ENCODE measurements at regions not wholly inside any gene's neighbourhood (a gene's known extent, or its start where the extent isn't known, plus 50 kb on each side); places are given as distances from the start of the nearest gene placed in this dataset.
"Not testable (repeated sequence)": the region's sequence is repeated elsewhere in the genome, so short reads cannot be mapped to it uniquely, and the experiment has no call there.

DNA sequence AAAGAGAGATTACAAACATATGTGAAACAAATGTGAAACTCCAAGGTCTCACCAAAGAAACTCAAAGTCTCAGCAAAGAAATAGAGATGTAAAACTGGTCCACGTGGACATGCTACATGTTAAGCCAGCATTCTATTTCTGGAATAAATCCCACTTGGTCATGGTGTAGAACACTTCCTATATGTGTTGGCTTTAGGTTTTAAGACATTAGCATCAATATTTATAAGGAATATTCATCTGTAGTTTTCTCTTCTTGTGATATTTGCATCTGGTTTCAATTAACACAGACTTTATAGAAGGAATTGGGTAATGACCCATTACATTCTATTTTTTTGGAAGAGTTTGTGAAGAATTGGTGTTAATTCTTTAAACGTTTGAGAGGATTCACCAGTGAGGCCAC is 133.1 kb downstream of the COPS8 start:
- no peak for DNase-seq

DNA sequence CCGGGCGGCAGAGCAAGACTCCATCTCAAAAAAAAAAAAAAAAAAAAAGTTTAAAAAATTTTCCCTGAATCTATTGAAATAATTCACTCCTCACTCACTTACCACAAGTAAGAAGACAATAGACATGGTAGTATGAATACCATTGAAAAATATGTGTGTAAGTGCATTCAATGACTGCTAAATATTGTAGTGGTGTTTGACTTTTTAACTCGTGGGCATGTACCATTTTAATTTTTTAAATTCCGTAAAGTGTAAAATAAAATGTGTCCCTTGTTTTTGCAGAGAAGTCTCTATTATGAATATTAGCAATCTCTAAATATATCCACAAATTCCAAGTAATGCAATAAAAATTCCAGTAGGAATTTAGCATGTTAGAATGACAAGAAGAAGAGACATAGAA is 134.1 kb downstream of the COPS8 start:
- DNase-seq = no peak

DNA sequence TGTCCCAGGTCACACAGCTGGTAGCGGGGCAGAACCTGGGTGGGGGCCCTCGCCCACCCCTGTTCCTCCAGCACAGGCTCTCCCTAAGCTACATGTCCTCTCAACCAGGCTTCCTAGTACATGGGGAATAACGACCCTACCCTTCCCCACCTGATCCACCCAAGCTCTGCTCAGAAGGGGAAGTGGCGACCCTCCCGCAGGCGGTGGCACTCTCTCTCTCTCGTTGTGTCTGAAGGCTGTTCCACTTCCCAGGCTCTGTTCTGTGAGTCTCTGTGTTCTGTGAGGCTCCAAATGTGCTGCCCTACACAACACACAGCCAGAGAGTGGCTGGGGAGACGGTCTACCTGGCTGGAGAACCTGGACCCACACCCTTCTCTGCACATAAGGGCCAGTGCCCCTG is 135.8 kb downstream of the COPS8 start:
- DNase-seq = no peak

DNA sequence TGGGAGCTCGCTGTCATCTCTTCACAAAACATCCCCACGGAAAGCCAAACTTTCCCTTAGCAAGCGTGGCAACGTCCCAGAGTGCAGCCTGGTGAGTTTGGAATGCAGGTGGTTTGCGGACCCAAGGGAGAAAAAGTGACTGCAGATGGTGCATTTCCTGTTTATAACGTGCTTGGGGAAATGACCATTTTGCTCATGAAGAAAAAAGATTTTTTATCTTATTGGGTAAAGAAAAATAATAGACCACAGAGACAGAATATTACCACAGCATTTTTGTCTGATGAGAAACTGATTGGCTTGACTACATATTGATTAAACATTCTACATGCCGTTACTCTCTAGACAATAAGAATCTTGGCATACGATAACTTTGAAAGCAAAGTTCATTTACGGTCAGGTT is 136.5 kb downstream of the COPS8 start:
- no peak for DNase-seq

DNA sequence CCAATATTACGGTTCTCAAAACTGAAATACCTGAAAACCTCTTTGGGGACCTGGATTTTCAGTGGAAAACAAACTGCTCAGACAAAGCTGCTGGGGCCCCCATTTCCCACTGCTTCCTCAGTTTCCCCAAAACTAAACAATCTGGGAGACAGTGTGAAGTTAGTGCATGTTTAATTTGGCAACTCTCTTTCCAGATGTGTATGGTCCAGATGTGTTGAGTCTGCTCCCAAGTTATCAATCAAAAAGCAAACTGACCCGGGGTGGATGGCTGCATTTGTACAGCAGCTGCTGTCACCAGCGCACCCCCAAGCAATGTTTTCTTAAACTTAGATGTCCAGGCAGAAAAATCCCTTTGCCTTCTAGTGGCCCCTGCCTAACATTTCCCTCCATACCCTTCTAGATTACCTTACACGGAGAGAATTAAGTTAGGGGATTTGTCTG is 136.9 kb downstream of the COPS8 start:
- no peak for DNase-seq

DNA sequence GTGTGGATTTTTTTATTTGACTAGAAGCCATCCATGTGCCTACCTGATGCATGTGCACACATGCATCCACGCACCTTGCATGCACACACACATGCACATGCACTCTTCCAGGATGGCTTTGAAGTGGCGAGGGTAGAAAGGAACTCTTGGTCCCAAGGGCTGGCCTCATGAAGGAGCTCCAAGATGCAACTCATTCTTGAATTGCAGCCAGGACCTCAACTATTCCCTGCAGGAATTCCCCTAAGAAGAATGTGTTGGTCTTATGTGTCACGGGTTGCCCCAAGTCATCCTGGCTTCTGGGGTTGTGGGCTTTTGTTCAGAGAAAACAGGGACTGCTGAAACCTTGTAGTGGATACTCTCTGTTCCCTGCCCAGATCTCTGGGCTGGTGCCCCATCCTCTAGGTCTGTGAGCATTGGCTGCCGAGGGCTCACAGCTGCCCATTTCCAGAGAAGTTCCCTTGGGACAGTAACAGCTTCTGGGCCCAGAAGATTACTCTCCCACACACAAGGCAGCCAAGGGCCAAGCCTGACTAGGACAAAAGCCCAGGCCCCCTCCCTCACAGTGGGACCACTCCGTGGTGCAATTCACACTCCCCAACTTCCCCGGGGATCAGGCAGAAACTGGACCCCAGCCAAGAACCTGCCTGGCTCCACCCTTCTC is 137.6 kb downstream of the COPS8 start:
- no peak for DNase-seq

DNA sequence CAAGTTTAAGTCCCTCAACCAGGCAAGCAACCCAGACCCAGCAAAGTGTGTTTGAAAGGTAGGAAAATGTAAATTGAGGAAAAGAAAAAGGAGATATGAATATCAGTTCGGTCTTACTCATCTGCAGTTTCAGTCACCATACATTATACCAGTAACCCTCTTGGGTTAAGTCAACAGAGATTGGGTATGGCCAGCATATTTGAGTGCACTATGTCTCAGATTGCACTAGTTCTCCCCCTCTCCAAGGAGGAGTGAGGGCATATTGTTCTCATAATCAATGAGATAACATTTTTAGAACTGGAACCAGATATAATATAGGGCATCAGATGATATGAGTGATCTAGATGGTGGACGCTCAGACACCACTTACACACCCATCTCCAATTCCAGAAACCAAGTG is 141.5 kb downstream of the COPS8 start:
- DNase-seq = no peak

DNA sequence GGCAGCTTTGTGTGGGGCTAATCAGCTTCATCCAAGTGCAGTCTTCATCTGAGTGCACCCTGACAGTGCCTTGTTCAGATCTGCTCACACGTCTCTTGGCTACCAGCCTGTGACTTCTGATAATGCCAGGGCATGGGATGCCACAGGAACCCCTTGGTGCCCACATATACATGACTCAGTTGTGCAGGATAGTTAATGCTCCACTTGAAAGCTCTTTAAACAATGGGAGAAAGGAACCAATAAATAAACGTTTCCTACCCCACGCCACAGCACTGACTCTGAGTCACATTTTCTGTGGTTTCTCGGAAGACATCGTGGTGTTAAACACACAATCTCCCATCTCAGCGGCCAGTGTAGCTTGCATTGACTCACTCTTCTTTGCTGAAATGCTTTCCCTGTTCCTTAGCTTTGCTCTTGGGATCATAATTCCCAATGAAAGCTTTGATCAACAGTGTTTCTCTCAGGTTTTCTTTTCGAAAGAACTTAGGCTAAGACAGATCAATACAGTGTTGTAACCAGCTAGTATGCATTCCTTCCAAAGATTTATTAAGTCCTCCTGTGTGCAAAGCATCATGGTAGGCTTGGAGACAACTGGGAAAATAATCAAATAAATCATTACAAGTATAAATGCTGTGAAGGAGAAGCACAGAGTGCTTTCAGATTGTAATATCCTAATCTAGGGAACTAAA is 142.0 kb downstream of the COPS8 start:
- DNase-seq = no peak

DNA sequence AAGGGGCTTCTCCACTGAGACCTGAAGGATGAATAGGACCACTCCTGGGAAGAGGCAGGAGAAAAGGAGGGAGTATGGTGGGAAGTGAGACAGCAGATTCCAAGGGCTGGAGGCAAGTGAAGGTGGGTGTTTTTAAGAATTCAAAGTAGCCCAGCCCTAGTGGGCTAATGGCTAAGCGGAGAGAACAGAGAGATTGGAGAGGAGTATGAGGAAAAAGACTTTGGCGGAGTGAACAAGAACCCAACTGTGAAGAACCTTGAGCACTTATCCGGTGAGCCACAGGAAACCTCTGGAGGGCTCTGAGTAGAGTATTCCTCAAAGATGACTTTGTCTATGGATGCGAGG is 142.6 kb downstream of the COPS8 start:
- no peak for DNase-seq

DNA sequence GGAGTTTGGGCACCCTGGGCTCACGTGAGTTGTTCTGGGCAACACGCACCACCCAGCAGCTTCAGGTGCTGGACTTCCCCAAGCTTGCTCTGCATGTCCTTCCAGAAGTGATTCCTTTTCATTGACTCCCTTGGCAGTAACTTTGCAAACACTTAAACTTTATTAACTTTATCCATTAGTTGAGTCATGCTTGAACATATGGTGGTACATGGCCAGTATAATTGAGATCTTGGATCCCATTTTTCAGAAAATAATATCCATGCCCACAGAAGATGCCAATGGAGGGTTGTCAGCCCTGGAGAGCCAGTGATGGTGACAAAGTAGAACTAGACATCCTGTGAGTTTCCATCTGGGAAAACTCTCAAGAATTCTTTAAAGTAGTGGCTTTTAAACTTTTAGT is 144.2 kb downstream of the COPS8 start:
- no peak for DNase-seq

DNA sequence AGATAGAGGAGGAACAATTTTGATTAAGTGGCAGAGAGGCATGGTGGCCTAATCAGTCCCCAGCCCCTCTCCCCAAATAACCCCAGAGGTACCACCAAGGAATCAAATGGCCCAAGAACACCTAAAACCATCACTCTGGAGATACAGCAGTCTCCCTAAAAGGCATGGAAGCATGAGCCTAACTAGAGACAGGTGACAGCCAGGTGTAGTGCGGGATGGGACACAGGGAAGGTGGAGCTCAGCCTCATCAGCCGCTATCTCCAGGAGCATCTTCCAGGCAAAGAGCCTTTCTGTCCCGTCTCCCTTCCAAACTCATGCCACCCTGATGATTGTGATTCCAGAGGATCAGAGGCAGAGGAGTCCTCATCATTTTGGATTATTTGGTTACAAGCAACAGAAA is 144.7 kb downstream of the COPS8 start:
- no peak for DNase-seq

DNA sequence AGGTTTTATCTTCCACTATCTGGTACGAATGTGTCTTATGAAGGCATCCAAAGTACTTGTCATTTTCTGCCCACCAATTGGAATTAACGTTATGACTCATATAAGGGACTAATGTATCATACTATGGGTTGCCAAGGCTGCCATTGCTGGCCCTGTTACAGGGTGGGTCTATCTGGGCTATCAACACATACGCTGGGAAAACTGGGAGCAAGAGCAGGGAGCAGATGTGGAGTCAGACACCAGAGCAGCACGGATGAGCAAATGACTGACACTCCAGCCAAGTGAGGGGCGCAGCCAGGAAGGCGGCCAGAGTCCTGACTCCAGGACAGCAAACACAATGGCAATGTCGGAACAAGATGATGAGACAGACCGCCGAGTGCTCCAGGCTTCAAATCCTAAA is 145.9 kb downstream of the COPS8 start:
- no peak for DNase-seq

DNA sequence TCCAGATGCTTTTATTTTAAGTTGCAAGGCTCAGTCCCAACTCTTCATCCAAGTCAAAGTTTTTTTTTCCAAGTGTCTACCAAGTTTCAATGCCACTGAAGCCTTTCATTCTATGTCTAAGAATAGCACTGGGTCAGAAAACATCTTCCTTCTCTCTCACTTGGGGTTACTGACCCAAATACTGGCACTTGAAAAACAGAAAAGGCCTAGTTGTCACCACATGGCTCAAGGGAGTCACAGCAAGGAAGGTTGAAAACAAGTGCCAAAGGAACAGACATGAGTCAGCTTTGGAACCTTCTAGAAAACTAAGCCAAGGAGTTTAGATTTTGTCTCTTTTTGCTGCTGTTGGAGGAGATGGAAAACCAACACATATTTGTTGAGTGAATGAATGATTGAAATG is 146.5 kb downstream of the COPS8 start:
- DNase-seq = no peak

DNA sequence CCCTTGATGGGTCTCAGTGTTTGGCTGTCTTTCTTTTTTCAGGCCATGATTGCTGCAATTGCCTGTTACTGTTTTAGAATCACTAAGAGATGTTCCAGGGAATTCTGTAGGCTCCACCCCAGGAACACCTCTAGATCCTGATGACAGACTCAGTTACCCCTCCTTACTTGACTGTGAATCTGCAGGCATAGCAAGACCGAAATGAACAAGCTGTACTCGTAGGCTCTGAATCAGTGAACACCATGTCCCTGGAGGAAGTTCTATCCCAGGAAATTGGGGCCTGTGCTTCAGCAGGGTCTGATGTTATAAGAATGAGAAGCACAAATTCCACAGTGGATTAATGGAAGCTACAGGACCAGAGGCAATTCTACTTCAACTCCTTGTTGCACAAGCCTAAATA is 148.6 kb downstream of the COPS8 start:
- DNase-seq = no peak

DNA sequence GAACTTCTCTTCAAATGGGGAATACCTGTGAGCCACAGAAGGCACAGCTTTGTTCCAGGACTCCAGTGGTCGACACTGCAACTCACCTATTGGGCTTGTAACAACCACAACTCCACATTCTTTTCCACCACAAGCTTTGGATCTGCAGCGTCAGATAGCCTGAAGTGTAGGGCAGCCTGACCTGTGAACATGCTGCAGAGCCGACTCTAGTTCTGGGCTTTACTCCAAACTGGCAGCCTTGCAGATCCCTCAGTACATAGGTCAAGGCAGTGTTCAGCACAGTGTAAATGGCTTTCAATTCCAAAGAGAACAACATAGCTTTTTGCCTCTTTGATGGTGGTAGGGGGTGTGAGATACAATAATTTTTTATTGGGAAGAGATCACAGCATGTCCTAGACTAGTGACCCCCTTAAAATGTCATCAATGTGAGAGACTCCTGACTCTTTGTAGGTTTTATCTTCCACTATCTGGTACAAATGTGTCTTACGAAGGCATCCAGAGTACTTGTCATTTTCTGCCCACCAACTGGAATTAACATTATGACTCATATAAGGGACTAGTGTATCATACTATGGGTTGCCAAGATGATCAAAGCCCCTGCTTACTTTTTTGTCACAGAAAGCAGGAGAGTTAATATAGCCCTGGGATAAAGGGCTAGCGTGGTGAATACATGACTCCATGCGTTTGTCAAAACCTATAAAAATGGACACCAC is 149.8 kb downstream of the COPS8 start:
- no peak for DNase-seq

DNA sequence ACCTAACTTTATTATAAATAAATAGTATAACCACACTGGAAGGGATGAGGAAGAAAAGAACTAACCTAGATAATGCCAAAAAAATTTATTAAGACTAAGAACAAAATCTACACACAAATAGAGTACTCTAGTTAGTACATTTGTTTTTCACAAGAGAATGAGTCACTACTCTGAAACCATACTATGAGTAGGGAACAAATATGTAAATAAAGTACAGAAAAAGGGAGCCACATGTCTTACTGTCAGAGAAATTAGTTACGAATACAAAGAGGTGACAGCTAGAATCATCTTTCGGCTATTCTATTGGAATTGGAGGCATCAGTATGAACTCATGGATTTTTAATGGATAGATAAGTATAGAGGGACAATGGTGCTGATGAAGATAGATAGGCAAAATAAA is 150.5 kb downstream of the COPS8 start:
- DNase-seq = no peak

DNA sequence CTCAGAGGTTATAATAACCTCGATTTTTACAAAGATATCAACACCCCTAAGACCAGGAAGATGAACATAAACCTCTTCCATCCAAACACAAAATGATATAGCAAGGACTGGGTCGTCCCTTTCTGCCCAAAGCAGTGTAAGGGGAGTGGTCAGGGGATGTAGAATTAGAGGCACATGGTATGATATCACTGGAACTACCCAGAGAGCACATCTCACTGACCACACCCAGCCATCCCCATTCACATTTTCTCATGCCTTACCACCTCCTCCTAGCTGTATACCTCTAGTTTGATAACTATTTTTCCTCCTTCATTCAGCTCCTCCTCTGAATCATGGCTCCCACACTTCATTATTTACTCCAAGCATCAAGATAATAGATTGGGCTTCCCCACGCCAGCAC is 152.6 kb downstream of the COPS8 start:
- no peak for DNase-seq

DNA sequence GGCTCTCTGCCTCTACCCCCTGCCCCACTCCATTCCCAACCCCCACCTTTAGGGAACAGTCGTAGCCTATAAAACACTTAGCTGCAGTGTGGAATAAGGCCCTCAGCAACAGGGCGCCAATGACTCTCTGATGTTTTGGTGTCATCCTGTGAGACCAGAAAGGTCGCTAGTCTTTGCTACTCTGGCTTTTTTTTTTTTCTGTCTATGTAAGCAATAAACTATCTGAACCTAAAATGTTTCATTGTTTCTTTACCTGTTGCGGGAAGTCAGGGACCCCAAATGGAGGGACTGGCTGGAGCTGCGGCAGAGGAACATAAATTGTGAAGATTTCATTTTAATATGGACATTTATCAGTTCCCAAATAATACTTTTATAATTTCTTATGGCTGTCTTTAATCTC is 154.6 kb downstream of the COPS8 start:
- no peak for DNase-seq

DNA sequence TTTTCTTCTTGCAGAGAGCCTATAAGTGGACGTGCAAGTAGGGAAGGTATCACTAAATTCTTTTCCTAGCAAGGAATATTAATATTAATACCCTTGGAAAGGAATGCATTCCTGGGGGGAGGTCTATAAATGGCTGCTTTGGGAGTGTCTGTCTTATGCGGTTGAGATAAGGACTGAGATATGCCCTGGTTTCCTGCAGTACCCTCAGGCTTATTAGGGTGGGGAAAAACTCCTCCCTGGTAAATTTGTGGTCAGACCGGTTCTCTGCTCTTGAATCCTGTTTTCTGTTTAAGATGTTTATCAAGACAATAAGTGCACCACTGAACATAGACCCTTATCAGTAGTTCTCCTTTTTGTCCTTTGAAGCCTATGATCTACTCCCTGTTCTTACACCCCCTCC is 155.2 kb downstream of the COPS8 start:
- not testable (repeated sequence) for DNase-seq

DNA sequence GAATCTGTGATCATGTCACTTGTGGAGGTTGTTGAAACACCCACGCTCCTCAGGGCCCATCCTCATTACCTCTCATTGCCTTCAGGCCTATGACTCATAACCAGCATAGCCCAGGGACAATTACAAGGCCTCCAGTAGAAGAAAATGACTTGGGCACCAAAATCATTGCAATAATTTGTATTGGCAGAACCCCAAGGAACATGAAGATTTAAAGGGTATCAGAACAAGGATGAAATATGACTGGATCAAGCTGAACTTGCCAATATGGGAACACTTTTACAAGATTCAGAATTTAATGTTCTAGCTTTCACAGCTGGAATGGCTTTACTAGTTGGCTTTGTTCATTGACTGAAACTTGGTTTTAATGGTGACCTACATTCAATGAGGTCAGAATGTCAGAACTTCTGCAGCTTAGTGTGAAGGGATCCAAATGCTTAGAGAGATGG is 156.4 kb downstream of the COPS8 start:
- no peak for DNase-seq

DNA sequence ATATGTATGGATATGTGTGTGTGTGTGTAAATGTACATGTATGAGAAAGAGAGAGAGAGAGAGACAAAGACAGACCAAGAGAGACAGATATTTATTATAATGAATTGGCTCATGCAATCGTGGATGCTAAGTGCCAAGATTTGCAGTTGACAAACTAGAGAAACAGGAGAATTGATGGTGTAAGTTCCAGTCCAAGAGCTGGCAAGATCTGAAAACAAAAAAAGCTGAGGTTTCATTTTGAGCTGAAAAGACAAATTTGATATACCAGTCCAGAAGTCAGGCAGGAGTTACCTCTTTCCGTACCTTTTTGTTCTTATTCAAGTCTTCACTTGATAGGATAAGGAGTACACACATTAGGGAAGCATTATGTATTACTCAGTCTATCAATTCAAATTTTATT is 157.8 kb downstream of the COPS8 start:
- DNase-seq = no peak

DNA sequence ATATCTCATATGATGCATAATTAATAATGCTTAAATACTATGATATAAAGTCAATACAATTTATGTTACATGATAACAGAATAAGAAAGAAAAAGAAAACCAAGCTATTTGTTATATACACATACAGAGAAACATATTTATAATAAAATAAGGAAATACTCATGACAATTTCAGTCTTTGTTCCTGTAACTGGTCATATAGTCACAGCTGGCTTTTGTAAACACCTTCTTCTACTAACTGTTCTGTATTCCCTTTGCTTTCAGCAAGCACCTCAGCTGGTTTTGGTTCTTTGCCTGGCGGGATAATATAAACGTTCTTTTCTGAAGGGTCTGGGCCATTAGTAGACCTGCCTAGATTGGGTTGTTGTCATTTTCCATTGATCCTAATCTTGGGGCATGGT is 158.5 kb downstream of the COPS8 start:
- DNase-seq = no peak

DNA sequence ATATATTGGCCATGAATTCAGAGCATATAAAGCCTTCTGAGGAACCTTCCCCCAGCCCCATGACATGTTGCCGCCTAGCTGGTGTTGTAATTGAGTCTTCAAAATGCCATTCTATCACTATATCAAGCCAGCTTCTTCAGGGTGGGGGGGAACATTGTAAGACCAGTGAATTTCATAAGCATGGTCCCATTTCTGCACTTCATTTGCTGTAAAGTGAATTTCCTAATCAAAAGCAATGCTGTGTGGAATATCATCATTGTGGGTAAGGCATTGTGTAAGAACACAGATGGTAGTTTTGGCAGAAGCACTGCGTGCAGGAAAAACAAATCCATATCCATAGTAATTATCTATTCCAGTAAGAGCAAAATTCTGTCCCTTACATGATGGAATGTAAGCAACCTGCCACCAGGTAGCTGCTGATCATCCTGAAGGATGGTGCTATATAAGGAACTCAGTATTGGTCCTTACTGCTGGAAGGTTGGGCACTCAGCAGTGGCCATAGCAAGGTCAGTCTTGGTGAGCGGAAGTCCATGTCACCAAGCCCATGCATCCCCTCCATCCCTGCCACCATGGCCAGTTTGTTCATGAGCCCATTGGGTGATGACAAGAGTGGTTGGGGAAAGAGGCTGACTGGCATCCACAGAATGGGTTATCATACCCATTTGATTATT is 159.4 kb downstream of the COPS8 start:
- DNase-seq = no peak

DNA sequence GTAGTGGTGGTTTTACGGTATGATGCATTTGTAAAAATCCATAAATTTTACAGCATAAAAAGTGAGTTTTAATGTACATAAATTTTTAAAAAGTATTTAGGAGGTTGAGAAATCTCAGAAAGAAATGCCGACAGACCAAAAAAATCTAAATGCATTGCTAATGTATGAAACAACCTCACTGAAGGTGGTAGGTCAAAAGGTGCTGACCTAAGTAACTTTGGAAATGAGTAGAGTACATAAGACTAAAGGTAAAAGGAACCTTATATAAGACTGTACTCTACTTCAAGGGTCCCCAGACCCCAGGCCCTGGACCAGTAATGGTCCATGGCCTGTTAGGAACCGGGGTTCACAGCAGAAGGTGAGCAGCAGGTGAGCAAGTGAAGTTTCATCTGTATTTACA is 163.4 kb downstream of the COL6A3 start:
- DNase-seq = no peak
